HUES48 (cell line): ENCODE measurements at regions not wholly inside any gene's neighbourhood (a gene's known extent, or its start where the extent isn't known, plus 50 kb on each side); places are given as distances from the start of the nearest gene placed in this dataset.

Experiments
- H3K27ac ChIP-seq: one replicate; pipeline ENCODE4 v1.7.0; 2013; ENCODE audit warnings: low read depth, low read length, inconsistent platforms
- H3K27me3 ChIP-seq: 2 replicates; pipeline ENCODE4 v1.6.1; 2013; ENCODE audit warnings: mild to moderate bottlenecking, low read length; ENCODE audit not compliant: control insufficient read depth, insufficient read depth
- H3K36me3 ChIP-seq: 2 replicates; pipeline ENCODE4 v1.6.1; 2013; ENCODE audit warnings: low read length; ENCODE audit not compliant: control insufficient read depth, insufficient read depth
- H3K4me1 ChIP-seq: 2 replicates; pipeline ENCODE4 v1.6.1; 2013; ENCODE audit warnings: mild to moderate bottlenecking, low read length; ENCODE audit not compliant: control insufficient read depth, insufficient read depth
- H3K4me3 ChIP-seq: 2 replicates; pipeline ENCODE4 v1.5.1; 2013; ENCODE audit warnings: mild to moderate bottlenecking, low read depth, low read length
- H3K9ac ChIP-seq: 2 replicates; pipeline ENCODE4 v1.6.1; 2013; ENCODE audit warnings: mild to moderate bottlenecking, low read depth, low read length, moderate library complexity
- H3K9me3 ChIP-seq: 2 replicates; pipeline ENCODE4 v1.6.1; 2013; ENCODE audit warnings: low read length; ENCODE audit not compliant: control insufficient read depth, insufficient read depth

DNA sequence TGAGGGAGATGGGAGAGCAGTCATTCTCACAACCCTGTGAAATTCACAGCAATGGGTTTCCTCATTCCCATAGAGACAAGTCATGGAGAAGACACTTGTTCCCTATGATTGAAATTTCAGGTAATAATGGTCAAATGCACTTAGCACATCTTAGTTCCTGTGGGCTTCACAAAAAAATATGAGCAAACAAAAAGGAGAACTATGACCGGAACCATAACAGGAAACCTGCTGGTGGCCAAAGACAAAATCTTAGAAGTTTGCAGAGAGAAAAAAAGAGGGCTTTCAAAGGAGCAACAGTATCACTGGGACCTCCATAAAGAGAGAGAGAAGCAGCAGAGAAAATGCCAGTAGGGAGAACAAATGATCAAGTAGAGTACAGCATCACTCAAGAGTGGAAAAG lies 138.9 kb upstream of the APCDD1 start:
- Histone ChIP-seq H3K27ac (no peak overlapping the region), H3K9ac (no peak overlapping the region), H3K4me3 (no peak overlapping the region), H3K36me3 (no peaks in the 10 kb centered on the region), H3K27me3 (no peaks in the 10 kb centered on the region), H3K9me3 (peaks cover 4% of the 10 kb centered on the region; the same call in 1 of the 2 replicates), H3K4me1 (peaks cover 22% of the 10 kb centered on the region)

DNA sequence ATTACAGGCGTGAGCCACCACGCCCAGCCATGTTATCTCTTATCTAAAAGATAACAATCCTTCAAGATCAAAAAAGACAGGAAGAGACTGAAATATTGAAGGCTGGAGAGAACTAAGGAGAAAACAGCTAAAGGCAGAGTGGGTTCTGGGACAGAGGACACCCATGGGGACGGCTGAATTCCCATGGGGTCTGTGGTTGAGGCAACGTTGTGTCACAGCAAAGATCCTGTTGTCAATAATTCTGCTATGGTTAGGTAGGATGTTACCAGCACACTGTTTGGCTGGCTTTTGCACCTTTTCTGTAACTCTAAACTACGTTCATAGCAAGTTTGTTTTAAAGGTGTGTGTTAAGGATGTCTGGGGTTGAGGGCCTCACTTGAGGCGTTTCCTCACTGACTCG lies 137.7 kb upstream of the APCDD1 start:
- Histone ChIP-seq H3K36me3 (no peaks in the 10 kb centered on the region), H3K9ac (no peak overlapping the region), H3K27ac (no peak overlapping the region)

DNA sequence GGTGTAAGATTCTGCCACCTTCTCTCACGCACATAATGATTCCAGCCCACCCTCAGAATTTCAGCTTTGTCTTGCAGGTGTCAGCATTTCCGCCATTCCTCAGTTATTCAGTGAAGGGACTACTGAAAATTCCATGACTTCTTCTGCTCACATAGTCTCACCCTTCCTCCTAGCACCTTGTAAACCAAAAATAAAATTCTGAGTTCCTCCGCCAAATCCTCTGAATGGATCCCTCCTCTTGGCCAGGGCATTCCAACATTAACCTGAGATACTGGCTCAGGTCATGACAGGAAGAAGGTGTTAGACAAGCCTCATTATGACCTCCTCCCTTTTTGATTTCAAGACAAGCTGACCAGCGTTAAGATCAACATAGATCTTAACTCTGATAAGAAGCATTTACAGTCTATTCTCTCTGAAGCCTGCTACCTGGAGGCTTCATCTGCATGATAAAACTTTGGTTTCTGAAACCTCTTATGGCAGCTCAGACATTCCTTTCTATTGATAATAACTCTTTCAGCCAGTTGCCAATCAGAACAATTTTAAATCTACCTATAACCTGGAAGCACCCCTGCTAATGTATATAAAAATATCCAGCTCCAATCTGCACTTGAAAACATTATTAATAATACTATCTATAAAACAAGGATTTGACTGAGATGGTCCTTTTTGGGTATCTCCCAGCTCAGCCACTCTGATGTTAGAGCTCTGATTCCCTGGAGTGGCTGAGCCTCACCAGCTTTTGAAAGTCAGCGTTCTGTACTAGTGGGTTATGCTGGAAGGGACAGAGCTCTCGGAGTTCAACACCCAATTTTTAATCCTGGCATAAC lies 136.4 kb upstream of the APCDD1 start:
- Histone ChIP-seq H3K27ac (peak overlapping the region; percentile 87), H3K4me3 (no peak overlapping the region; the same call in 1 of the 2 replicates), H3K9ac (no peak overlapping the region), H3K36me3 (no peaks in the 10 kb centered on the region), H3K27me3 (no peaks in the 10 kb centered on the region), H3K4me1 (peaks cover 22% of the 10 kb centered on the region), H3K9me3 (peaks cover 4% of the 10 kb centered on the region; the same call in 1 of the 2 replicates)

More for the DNA sequence above, 137.7 kb upstream of the APCDD1 start:
- no peaks in the 10 kb centered on the region for H3K27me3 ChIP-seq
- peaks cover 22% of the 10 kb centered on the region for H3K4me1 ChIP-seq
- H3K4me3 ChIP-seq, result no peak overlapping the region
- H3K9me3 ChIP-seq, result peaks cover 4% of the 10 kb centered on the region; the same call in 1 of the 2 replicates

DNA sequence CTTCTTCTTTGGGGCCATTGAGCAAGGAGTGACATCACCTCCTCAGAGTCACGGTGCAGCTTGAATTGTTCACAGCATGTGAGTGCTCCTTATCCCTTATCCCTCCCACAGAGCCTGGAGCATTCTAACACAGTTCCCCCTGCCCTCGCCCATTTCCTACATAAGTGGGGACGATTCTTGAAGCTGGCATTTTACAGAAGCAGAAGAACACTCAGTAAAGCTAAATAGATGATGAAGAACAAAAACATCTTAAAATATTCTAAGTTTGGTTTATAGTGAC lies 135.8 kb upstream of the APCDD1 start:
- no peaks in the 10 kb centered on the region for H3K27me3 ChIP-seq
- no peaks in the 10 kb centered on the region for H3K36me3 ChIP-seq
- peaks cover 4% of the 10 kb centered on the region; the same call in 1 of the 2 replicates for H3K9me3 ChIP-seq
- H3K27ac ChIP-seq, result peak overlapping the region; percentile 87
- H3K9ac ChIP-seq, result no peak overlapping the region
- H3K4me1 ChIP-seq, result peaks cover 22% of the 10 kb centered on the region
- no peak overlapping the region for H3K4me3 ChIP-seq

DNA sequence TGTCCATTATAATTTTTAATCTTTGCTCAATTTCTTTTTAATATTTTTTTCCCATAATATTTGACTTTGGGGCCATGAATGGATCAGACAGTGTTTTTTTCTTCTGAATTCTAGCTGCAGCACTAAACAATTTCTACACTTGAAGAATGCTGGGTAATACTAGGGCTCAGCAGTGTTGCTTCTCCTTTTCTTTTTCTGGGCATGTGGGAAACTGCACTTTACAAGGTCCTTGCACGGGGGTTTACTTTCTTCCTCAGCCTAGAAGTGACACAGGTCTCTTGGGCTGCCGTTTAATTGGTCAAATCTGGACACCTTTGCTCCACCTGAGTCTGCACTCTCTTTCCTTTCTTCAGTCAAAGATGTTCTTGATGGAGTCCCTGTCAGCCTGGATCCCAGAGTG lies 135.4 kb upstream of the APCDD1 start:
- no peak overlapping the region for H3K9ac ChIP-seq
- H3K9me3 ChIP-seq, result peaks cover 4% of the 10 kb centered on the region; the same call in 1 of the 2 replicates
- H3K4me3 ChIP-seq, result no peak overlapping the region
- no peaks in the 10 kb centered on the region for H3K27me3 ChIP-seq
- H3K4me1 ChIP-seq, result peaks cover 22% of the 10 kb centered on the region
- H3K27ac ChIP-seq, result no peak overlapping the region
- H3K36me3 ChIP-seq, result no peaks in the 10 kb centered on the region

DNA sequence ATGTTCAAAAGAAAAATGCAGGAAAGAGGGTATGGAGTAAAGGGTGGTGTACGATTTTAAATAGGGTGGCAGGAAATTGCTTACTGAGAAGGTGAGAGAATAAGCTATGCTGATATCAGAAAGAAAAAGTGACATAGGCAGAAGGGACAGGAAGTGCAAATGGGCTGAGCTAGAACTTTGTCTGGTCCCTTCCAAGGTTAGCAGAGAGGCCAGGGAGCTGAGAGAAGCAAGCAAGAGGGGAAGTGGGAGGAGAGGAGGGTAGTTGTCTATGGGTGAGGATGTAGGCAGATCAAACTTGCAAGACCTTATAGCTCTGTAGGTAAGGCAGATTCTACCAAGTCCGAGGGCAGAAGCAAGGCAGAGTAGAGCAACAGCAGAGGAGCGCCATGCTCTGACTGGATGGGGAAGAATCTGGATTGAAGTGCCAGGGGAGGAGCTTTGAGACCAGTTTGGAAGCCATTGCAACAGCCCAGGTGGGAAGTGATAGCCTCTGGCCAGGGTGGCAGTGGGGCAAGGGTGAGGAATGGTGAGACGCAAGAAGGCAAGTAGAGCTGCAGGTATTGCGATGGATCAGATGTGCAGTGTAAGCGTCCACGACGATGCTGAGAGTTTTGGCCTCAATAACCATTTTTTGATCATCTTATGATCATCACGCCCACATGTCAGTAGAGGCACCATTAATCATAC lies 134.4 kb upstream of the APCDD1 start:
- Histone ChIP-seq H3K9me3 (peaks cover 4% of the 10 kb centered on the region; the same call in 1 of the 2 replicates), H3K27ac (no peak overlapping the region), H3K9ac (no peak overlapping the region), H3K36me3 (no peaks in the 10 kb centered on the region), H3K27me3 (no peaks in the 10 kb centered on the region), H3K4me3 (no peak overlapping the region), H3K4me1 (peaks cover 22% of the 10 kb centered on the region)

DNA sequence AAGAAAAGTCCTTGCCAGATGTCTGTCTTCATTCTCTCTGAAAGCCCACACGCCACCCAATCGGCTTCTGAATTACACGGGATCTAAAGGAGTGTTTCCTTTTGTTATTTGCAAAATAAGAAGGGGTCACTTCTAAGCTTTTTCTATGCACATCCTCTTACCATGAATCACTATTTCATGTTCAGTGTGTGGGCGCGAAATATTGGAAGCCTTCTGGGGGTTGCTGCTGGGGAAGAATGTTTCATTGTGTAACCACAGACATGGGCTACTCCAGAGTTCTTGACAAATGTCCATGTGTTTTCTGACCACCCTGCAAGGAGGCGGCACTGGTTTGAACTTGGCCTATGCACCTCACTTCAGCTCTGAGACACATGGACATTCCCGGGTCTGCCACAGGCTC lies 133.6 kb upstream of the APCDD1 start:
- Histone ChIP-seq H3K36me3 (no peaks in the 10 kb centered on the region), H3K27me3 (no peaks in the 10 kb centered on the region), H3K27ac (no peak overlapping the region), H3K9me3 (peaks cover 4% of the 10 kb centered on the region; the same call in 1 of the 2 replicates), H3K9ac (no peak overlapping the region), H3K4me3 (no peak overlapping the region), H3K4me1 (peaks cover 22% of the 10 kb centered on the region)

DNA sequence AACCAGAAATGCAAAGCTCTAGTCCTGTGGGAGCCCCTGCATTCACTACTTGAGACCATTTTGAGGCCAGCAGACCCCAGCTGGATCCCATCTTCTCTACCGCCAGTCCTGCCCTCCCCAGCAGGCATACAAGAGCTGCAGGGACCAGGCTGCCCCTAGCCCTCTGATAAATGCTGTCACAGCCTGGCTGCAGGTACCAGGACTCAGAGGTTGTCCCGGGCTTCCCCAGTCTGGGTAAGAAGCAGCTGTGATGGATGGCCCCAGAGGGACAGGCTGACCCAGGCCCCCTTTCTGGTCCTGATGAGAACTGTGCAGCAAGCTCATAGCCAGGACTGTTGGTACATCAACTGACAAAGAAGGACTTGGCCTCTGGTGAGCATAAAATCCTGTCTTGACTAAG lies 132.9 kb upstream of the APCDD1 start:
- H3K4me1 ChIP-seq, result peaks cover 22% of the 10 kb centered on the region
- H3K4me3 ChIP-seq, result no peak overlapping the region
- no peak overlapping the region for H3K9ac ChIP-seq
- H3K27ac ChIP-seq, result no peak overlapping the region
- no peaks in the 10 kb centered on the region for H3K27me3 ChIP-seq
- H3K36me3 ChIP-seq, result no peaks in the 10 kb centered on the region
- H3K9me3 ChIP-seq, result peaks cover 4% of the 10 kb centered on the region; the same call in 1 of the 2 replicates

DNA sequence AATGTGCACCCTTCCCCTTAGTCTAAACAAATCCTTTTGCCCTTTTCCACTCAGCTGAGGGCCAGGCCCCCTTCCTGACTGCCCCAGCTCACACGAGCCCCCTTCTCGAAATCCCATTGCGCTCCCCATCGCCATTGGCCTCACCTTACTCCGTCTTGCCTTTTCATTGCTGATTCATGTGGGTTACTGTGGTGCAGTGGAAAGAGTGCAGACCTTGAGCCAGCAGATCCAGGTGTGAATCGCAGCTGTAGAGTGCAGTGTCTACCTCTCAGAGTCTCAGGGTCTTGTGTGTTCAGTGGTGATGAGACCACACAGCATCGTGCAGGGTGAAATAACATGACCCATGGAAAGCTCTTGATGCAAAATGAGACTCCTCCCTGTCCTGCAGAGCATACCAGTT lies 132.4 kb upstream of the APCDD1 start:
- H3K4me3 ChIP-seq, result no peak overlapping the region
- H3K9ac ChIP-seq, result no peak overlapping the region
- no peak overlapping the region for H3K27ac ChIP-seq
- H3K27me3 ChIP-seq, result no peaks in the 10 kb centered on the region
- peaks cover 2% of the 10 kb centered on the region; the same call in 1 of the 2 replicates for H3K9me3 ChIP-seq
- peaks cover 21% of the 10 kb centered on the region for H3K4me1 ChIP-seq
- H3K36me3 ChIP-seq, result no peaks in the 10 kb centered on the region

DNA sequence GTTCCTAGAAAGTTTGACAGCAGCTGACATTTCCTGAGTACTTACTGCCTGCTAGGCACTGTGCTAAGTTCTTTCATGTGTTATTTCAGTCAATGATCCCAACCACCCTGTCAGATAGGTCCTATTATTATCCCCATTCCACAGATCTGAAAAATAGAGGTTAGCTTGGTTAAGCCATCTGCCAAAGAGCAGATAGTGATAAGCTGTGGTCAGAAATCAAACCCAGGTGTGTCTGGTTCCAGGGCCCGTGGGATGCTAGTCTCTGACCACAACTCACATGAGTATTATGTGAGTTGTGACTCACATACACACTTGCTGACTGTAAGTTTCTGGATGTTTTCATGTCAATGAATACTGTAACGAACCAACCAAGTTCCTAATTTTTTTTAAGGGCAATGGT lies 132.0 kb upstream of the APCDD1 start:
- Histone ChIP-seq H3K9me3 (no peaks in the 10 kb centered on the region), H3K36me3 (no peaks in the 10 kb centered on the region), H3K4me1 (peaks cover 17% of the 10 kb centered on the region), H3K4me3 (no peak overlapping the region), H3K27me3 (no peaks in the 10 kb centered on the region), H3K9ac (no peak overlapping the region), H3K27ac (no peak overlapping the region)

DNA sequence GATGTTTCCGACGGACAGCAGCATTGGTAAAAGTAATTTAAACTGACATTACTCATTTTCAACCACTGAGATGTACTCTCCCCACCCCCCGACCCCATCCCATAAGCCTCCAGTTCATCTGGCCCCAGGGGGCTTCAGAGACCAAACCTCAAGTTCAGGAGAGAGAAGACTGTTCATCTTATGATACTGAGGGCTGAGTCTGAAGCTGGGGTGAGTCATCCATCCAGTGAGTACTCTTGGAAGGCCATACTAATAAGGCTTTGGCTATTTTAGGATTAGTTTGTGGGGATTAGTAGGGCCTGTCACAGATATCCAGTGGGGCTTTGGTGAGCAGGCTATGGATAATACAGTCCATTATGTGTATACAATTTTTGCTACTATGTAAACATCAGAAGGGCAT lies 125.3 kb upstream of the APCDD1 start:
- Histone ChIP-seq H3K36me3 (no peaks in the 10 kb centered on the region), H3K27me3 (no peaks in the 10 kb centered on the region), H3K27ac (no peak overlapping the region), H3K4me1 (0 out of 2 replicates have a peak, but pooled peaks cover 4% of the 10 kb centered on the region), H3K4me3 (no peak overlapping the region), H3K9ac (no peak overlapping the region), H3K9me3 (no peaks in the 10 kb centered on the region)
